Thyroid gland (tissue), 4 donors: ENCODE measurements at regions not wholly inside any gene's neighbourhood (a gene's known extent, or its start where the extent isn't known, plus 50 kb on each side); places are given as distances from the start of the nearest gene placed in this dataset.

Experiments
- POLR2A ChIP-seq, 2 donors: fragments of 450-650 bp; IDR thresholded peaks; one replicate each; pipeline ENCODE4 v1.6.1; 2017; ENCODE audit warnings: antibody characterized with exemption in 2 of 2, mild to moderate bottlenecking in 2 of 2, moderate library complexity in 1 of 2
- TF ChIP-seq, protein P1 (sequence below), 6 experiments: fragments of 200-600 bp in 3 of 6; fragments of 450-650 bp in 3 of 6; sonication (generic) in 3 of 6; IDR thresholded peaks; one replicate each; pipeline ENCODE4 v1.5.1; 2016 to 2019; ENCODE audit warnings: antibody characterized with exemption in 6 of 6, mild to moderate bottlenecking in 2 of 6, inconsistent platforms in 1 of 6, moderate library complexity in 1 of 6

DNA sequence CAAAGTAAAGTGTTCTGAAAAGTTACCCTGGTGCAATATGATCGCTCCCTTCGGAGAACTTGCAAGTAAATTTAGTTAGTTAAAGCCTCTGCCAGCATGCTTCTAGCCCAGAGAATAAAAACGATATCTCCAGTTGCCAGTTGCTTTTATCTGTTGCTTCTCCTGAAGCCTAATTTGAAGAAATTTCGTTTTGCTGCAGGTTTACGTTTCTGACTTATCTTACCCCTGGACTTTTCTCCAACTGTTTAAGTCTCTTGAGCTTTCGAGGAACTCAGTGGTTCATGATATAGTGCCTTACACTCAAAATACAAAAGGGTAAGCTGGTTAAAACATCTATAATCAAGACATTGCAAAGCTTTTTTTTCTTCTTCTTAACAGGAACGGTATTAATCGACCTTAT lies 131.1 kb downstream of the FAM161A start:
- TF ChIP-seq, protein P1, sequence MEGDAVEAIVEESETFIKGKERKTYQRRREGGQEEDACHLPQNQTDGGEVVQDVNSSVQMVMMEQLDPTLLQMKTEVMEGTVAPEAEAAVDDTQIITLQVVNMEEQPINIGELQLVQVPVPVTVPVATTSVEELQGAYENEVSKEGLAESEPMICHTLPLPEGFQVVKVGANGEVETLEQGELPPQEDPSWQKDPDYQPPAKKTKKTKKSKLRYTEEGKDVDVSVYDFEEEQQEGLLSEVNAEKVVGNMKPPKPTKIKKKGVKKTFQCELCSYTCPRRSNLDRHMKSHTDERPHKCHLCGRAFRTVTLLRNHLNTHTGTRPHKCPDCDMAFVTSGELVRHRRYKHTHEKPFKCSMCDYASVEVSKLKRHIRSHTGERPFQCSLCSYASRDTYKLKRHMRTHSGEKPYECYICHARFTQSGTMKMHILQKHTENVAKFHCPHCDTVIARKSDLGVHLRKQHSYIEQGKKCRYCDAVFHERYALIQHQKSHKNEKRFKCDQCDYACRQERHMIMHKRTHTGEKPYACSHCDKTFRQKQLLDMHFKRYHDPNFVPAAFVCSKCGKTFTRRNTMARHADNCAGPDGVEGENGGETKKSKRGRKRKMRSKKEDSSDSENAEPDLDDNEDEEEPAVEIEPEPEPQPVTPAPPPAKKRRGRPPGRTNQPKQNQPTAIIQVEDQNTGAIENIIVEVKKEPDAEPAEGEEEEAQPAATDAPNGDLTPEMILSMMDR (IDR thresholded peaks at IDR 0.05) = no peak
- TF ChIP-seq POLR2A (IDR thresholded peaks at IDR 0.05) = no peak
